ENCODE measurements at regions not wholly inside any gene's neighbourhood (a gene's known extent, or its start where the extent isn't known, plus 50 kb on each side); places are given as distances from the start of the nearest gene placed in this dataset.

DNA sequence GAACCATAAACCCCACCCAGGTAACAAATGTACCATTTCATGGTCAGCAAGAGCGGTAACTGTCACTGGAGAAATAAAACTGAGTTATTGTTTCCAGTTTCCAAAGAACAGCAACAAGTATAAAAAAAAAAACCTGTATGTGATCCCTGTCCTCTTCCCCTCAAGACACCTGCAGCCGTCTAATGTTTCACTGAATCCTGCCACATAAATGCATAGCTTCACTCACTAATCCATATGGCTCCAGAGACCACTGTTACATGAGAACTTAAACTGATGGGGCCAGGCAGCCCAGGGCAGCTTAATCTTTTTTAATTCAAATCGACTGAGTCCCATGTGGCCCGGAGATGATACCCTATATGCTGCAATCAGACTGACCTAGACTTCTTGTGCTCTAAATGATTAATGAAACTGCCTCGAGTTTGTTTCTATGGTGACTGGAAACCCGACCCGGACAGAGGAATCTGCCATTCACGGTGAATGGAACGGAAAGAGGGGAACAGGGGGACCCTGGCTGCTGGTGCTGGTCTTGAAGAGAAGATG, 60.9 kb upstream of the SIX2 start:
- Mint-ChIP-seq H3K36me3 (no peaks in the 10 kb centered on the region), H3K9me3 (peaks cover 0 to 2% (median 0%) of the 10 kb centered on the region in 8 donors), H3K27me3 (peaks cover 10 to 27% of the 10 kb centered on the region in 2 donors), H3K4me1 (no peaks in the 10 kb centered on the region), H3K27ac (no peak overlapping the region), H3K4me3 (no peak overlapping the region)
- POLR2A ChIA-PET (ENCODE audit: partially characterized antibody), result no interaction called here
- Histone ChIP-seq H3K27me3 (ENCODE audit: insufficient read depth, low read length) (no peaks in the 10 kb centered on the region), H3K4me3 (ENCODE audit: low read length in 2 of 2) (no peak overlapping the region), H3K4me1 (ENCODE audit: insufficient read depth, low read length) (no peaks in the 10 kb centered on the region), H3K27ac (ENCODE audit: low read depth, low read length) (no peak overlapping the region), H3K9me3 (ENCODE audit: control insufficient read depth in 1 of 2, low read length in 2 of 2) (no peaks in the 10 kb centered on the region), H3K36me3 (ENCODE audit: insufficient read depth, low read length) (no peaks in the 10 kb centered on the region)
- DNase-seq, result no peak
- intact Hi-C loops (cut with micrococcal nuclease), result no loop called here
- CTCF ChIA-PET (ENCODE audit: partially characterized antibody), result no interaction called here

- DNase-seq, result no peak
- POLR2A ChIA-PET (ENCODE audit: partially characterized antibody), result no interaction called here
- H3K27ac Mint-ChIP-seq, result no peak overlapping the region
- H3K4me1 ChIP-seq (ENCODE audit: insufficient read depth, low read length), result no peaks in the 10 kb centered on the region
- peaks cover 0 to 2% (median 0%) of the 10 kb centered on the region in 8 donors for H3K9me3 Mint-ChIP-seq
- peaks cover 10 to 25% of the 10 kb centered on the region in 2 donors for H3K27me3 Mint-ChIP-seq
- H3K27ac ChIP-seq (ENCODE audit: low read depth, low read length), result no peak overlapping the region
- intact Hi-C loops (cut with micrococcal nuclease), result no loop called here
- H3K27me3 ChIP-seq (ENCODE audit: insufficient read depth, low read length), result no peaks in the 10 kb centered on the region
- no peaks in the 10 kb centered on the region for H3K36me3 Mint-ChIP-seq
- CTCF ChIA-PET (ENCODE audit: partially characterized antibody), result no interaction called here
- no peaks in the 10 kb centered on the region for H3K36me3 ChIP-seq (ENCODE audit: insufficient read depth, low read length)
- no peaks in the 10 kb centered on the region for H3K4me1 Mint-ChIP-seq
- H3K4me3 Mint-ChIP-seq, result no peak overlapping the region
- no peaks in the 10 kb centered on the region for H3K9me3 ChIP-seq (ENCODE audit: control insufficient read depth in 1 of 2, low read length in 2 of 2)
- H3K4me3 ChIP-seq (ENCODE audit: low read length in 2 of 2), result no peak overlapping the region
Measured at GRCh38 chr2:45069684-45070083, 60.4 kb upstream of the SIX2 start.

GRCh38 chr2:45068571-45069140, 59.4 kb upstream of the SIX2 start:
- Histone ChIP-seq H3K4me1 (ENCODE audit: insufficient read depth, low read length) (no peaks in the 10 kb centered on the region), H3K36me3 (ENCODE audit: insufficient read depth, low read length) (no peaks in the 10 kb centered on the region), H3K4me3 (ENCODE audit: low read length in 2 of 2) (no peak overlapping the region), H3K27me3 (ENCODE audit: insufficient read depth, low read length) (no peaks in the 10 kb centered on the region), H3K27ac (ENCODE audit: low read depth, low read length) (no peak overlapping the region), H3K9me3 (ENCODE audit: control insufficient read depth in 1 of 2, low read length in 2 of 2) (no peaks in the 10 kb centered on the region)
- H3K4me1 Mint-ChIP-seq, result no peaks in the 10 kb centered on the region
- DNase-seq, result no peak
- H3K4me3 Mint-ChIP-seq, result no peak overlapping the region
- no peak overlapping the region for H3K27ac Mint-ChIP-seq
- ChIA-PET CTCF (ENCODE audit: partially characterized antibody) (no interaction called here), POLR2A (ENCODE audit: partially characterized antibody) (no interaction called here)
- peaks cover 10 to 19% of the 10 kb centered on the region in 2 donors for H3K27me3 Mint-ChIP-seq
- H3K36me3 Mint-ChIP-seq, result no peaks in the 10 kb centered on the region
- intact Hi-C loops (cut with micrococcal nuclease), result no loop called here
- peaks cover 0 to 2% (median 0%) of the 10 kb centered on the region in 8 donors for H3K9me3 Mint-ChIP-seq

- H3K9me3 Mint-ChIP-seq, result peaks cover 0 to 2% (median 0%) of the 10 kb centered on the region in 8 donors
- H3K27me3 ChIP-seq (ENCODE audit: insufficient read depth, low read length), result no peaks in the 10 kb centered on the region
- H3K4me3 ChIP-seq (ENCODE audit: low read length in 2 of 2), result no peak overlapping the region
- no peaks in the 10 kb centered on the region for H3K4me1 Mint-ChIP-seq
- H3K27me3 Mint-ChIP-seq, result peaks cover 10 to 16% of the 10 kb centered on the region in 2 donors
- H3K36me3 Mint-ChIP-seq, result no peaks in the 10 kb centered on the region
- H3K27ac ChIP-seq (ENCODE audit: low read depth, low read length), result no peak overlapping the region
- ChIA-PET CTCF (ENCODE audit: partially characterized antibody) (no interaction called here), POLR2A (ENCODE audit: partially characterized antibody) (no interaction called here)
- no peaks in the 10 kb centered on the region for H3K4me1 ChIP-seq (ENCODE audit: insufficient read depth, low read length)
- no peaks in the 10 kb centered on the region for H3K36me3 ChIP-seq (ENCODE audit: insufficient read depth, low read length)
- intact Hi-C loops (cut with micrococcal nuclease), result no loop called here
- H3K4me3 Mint-ChIP-seq, result no peak overlapping the region
- H3K27ac Mint-ChIP-seq, result no peak overlapping the region
- no peaks in the 10 kb centered on the region for H3K9me3 ChIP-seq (ENCODE audit: control insufficient read depth in 1 of 2, low read length in 2 of 2)
- DNase-seq, result no peak
Measured at GRCh38 chr2:45067859-45068570, 58.8 kb upstream of the SIX2 start.

Data from CD4-positive, alpha-beta memory T cell (primary cell).